ENCODE measurements at regions not wholly inside any gene's neighbourhood (a gene's known extent, or its start where the extent isn't known, plus 50 kb on each side); places are given as distances from the start of the nearest gene placed in this dataset.

DNA sequence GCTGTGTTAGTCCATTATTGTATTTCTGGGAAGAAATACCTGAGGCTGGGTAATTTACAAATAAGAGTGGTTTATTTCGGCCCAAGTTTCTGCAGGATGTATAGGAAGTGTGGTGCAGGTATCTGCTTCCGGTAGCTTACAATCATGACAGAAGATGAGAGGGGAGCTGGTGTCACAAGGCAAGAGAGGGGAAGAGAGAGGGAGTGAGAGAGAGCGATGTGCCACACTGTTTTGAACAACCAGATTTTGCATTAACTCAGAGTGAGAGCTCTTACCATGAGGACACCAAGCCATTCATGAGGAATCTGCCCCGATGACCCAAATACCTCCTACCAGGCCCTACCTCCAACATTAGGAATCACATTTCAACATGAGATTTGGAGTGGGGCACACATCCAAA lies 627.6 kb upstream of the FRG1 start:
- DNase-seq, result no peak

DNA sequence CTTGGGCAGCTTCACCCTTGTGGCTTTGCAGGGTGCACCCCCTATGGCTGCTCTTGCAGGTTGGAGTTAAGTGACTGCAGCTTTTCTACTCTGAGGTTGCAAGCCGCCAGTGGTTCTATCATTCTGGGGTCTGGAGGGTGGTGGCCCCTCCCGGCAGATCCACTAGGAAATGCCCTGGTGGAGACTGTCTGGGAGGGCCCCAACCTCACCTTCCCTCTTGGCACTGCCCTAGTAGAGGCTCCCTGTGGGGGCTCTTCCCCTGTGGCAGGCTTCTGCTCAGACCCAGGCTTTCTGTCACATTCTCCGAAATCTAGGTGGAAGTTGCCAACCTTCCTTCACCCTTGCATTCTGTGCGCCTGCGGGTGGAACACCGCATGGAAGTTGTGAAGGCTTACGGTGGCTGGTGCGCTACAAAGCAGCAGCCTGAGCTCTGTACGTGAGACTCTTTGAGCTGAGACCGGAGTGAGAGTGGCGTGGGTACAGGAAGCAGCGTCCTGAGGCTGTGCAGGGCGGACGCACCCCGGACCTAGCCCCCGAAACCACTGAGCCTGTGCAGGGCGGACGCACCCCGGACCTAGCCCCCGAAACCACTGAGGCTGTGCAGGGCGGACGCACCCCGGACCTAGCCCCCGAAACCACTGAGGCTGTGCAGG lies 626.7 kb upstream of the FRG1 start:
- DNase-seq, result no peak

DNA sequence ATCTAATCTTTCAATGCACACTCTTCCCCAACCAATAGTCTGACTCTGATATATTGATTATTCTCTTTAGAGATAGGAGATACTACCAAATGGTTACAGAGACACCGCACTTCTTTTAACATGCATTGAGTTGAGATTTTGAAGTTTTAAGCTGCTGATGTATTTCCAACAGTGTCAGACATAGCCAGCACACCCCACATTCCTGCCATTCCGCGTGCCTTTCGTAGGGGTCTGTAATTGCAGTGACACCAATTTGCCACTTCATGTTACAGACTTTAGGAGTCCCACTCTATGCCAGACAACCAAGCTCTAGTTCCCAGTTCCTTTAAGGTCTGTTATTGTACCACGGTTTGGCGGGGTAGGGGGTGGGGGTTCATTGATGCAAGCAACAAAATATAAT lies 618.2 kb upstream of the FRG1 start:
- no peak for DNase-seq

DNA sequence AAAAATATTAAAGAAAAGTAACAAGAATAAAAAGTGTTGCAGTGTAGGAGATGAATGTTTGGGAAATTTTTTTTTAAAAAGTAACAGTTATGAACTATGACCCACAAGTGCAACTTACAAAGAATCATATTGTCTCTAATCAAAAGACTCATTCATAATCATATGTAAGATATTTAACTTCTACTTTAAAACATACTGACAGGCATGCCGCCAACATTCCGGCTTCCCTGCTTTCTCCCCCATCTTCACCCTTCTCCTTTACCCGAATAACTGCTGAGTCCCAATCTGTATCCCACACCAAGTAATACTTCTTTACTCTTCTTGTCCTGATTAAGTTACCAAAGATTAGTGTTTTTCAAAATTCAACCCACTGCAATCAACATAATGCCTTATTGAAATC lies 598.8 kb upstream of the FRG1 start:
- DNase-seq, result no peak

DNA sequence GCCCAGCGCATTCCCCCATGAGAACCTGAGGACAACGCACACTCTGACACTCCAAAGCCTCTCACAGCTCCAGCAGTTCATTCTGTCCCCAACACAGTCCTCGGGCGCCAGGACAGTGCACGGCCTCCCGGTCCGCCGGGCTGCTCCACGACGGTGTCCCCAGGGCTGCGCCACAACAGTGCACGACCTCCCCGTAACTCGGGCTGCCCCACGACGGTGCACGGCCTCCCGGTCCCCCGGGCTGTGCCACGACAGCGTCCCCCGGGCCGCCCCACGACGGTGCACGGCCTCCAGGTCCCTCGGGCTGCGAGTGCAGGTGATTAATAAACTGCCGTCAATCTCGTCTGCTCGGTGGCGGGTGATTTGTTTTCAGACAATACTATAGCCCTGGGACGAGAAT lies 585.1 kb upstream of the FRG1 start:
- no peak for DNase-seq

DNA sequence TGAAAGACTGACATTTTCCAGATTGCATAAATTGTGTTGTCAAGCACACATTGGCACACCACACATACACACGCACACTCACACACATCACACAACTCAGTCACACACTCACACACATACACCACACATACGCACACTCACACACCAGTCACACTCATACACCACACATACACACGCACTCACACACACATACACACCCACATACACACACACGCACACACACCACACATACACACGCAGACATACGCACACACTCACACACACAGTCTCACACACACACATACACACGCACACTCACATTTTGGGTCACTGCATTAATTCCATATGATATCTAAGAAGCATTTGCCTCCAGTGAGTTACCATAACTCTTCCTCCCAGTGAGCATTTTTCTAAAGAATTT lies 578.3 kb upstream of the FRG1 start:
- no peak for DNase-seq

DNA sequence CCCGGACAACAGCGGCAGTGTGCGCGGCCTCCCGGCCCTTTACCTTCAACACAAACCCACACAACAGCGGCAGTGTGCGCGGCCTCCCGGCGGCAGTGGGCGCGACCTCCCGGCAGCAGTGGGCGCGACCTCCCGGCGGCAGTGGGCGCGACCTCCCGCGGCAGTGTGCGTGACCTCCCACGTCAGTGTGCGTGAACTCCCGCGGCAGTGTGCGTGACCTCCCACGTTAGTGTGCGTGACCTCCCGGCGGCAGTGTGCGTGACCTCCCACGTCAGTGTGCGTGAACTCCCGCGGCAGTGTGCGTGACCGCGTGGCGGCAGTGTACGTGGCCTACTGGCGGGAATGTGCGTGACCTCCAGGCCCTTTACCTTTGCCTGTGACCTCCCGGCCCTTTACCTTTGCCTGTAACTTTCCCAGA lies 576.6 kb upstream of the FRG1 start:
- DNase-seq, result no peak

DNA sequence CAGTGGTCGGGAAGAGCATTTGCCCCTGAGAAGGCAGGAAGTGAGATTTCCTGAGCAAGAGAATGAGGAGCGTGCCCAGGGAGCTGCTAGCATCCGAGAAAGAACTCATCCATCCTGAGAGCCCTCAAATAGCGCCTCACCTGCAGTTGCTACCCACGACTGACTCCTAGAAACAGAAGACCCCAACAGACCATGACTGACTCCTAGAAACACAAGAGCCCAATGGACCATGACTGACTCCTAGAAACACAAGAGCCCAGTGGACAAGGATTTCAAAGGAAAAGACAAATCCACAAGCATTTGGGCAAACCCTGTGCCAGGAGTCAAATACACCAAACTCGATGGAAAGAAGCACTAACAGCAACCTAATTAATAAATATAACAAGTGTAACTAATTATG lies 575.2 kb upstream of the FRG1 start:
- no peak for DNase-seq

DNA sequence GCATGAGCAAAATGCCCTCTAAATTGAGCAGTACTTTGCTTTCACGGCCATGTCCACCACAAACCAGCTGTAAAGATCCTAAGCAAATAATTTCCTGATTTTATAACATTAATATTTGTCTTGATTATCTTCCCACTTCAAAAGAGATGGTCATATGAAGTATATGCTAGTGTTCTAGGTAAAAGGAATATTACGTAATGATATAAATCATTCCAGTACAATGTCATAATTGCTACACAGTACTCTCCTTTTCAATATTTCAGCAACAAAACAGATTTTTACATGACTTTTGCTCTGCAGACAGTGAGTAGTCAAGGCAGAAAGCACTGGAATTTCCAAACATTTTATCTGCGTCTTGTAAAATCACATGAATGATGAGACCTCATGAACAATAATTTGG lies 572.8 kb upstream of the FRG1 start:
- no peak for DNase-seq

DNA sequence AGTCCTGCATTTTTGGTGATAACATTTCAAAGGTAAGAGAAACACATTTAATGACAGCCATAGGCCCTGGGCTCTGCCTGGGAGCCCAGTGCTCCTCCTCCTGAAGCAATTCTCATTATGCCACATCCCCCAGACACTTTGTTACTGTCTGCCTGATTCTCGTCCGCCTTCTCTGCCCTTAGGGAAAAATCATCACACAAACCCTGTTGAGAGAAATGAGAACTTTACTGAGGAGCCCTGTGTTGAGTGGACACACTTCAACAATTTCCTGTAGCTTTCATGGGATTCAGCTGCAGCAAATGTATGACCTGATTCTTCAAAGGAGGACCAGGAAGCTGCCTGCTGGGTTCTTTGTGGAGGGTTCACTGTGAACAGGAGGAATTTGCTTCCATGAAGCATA lies 566.5 kb upstream of the FRG1 start:
- no peak for DNase-seq

DNA sequence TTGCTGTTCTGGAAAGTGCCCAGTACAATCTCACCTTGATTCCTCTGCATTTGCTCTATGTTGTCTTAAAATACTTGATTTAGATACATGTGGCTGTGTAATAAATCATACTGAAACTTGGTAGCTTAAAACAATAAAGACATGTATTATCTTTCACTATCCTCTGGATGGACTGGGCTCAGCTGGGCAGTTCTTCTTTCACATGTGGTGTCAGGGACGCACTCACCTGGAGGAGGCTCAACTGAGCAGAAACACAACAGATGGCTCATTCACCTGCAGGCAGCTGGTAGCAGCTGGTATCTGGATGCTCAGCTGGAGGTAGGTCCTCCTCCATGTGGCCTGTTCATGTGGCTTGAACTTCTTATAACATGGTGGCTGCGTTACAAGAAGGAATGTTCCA lies 563.8 kb upstream of the FRG1 start:
- DNase-seq, result no peak

DNA sequence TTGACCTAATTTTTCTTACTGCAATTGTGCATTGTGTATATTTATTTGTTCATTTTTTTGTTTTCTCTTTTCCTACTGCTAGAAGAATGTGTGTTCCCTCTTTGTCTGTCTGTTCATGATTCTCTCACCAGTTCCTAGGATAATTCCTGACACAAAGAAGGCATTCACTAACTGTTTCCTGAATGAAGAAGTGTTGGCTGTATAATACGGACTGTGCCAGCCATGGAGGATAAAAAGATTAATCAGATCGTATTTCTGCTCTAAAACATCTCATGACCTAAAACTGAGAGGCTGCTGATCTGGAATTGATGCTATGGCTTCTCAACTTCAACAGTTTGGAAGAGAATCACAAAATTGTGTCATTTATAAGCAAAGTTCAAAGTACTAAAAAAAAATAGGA lies 563.1 kb upstream of the FRG1 start:
- DNase-seq, result no peak

DNA sequence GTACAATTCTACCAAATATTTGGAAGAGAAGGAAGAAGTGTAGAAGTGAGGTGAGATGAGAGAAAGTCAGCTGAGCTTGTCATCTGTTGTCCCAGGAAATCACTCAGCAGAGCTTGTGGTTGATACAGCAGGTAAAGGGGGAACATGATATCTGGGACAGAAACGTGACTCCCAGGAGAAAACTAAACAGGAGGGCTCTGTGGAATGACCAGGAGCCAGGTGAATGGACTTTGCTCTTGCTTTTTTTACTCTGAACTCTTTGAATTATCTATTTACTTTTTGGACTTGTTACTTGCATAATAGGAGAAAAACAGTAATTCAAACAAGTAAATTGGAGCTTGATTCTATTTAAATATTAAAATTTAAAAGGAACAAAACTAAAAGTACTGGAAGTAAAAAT lies 555.6 kb upstream of the FRG1 start:
- no peak for DNase-seq

DNA sequence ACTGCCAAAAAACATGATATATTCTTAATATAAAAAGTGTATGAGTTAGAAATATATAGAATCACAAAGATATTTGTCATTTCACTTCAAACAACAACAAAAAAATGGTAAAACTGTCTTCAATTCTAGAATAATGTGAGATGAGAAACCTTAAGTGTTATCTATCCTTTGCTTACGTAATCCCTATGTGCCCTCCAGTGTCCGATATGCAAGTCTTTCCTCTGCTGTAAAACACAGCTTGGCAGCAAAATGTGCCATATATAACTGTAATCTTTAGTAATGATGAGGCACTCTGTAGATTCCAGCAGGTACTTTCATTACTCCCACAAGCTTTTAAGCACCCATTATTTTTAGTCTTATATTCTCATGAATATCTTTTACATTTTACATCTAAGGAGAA lies 555.1 kb upstream of the FRG1 start:
- no peak for DNase-seq

DNA sequence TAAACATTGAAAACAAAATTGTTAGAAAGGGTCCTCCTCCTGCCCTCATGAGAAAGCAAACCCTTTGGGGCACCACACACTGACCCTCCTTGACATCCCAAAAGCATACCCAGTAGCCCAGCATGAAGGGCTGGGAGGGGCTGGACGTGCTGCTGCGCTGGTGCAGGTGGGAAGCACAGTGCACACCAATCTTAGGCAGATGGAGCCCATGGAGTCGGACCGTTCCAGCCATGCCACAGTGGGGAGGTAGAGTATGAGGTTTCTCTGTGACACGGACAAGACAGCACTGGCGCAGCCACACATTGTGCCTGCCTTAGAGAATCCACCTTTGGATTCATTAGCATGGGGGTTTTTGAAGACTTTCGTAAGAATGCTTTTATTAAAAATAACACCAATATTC lies 544.2 kb upstream of the FRG1 start:
- DNase-seq, result no peak

DNA sequence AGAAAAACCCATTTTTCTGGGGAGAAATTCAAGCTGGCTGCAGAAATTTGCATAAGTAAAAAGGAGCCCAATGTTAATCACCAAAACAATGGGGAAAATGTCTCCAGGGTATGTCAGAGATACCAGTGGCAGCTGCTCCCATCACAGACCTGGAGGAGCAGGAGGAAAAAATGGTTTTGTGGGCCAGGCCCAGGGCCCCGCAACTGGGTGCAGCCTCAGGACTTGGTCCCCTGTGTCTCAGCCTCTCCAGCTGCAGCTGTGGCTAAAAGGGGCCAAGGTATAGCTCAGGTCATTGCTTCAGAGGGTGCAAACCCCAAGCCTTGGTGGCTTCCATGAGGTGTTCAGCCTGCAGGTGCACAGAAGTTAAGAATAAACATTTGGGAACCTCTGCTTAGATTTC lies 536.4 kb upstream of the FRG1 start:
- no peak for DNase-seq

DNA sequence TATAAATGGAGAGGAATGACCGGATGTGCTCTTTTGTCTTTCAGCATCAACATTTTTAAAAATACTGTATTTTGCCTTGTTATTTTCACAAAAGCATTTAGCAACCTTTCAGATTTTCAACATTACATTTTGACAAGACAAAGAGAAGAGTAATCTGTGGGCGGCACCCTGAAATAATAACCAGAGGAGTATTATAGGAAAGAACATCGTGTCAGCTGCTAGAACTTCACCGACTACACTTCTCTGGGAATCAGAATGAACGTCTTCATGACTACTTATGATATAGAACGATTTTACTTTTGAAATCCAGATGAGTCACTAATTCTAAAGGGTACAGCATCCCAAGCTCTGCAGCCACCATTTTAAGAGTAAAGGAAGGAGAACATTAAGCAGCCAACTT lies 531.5 kb upstream of the FRG1 start:
- DNase-seq, result no peak

DNA sequence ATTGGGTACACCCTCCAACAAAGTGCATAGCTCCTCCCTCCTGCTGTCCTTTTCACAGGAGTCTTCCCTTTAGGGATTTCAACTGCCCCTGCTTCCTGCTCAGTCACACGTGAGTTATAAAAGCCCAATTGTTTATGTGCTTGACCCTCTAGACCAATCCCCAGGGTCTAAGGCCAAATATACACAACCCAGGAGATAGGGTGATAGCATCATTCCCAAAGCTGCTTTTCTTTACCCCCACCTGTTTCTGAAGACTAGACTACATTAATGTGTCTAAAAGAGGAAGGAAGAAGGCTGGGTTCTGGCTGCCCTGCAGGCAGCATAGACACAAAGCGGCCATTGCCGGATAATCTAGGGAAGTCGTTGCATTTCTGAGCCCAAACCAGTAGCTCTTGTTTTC lies 526.7 kb upstream of the FRG1 start:
- DNase-seq, result no peak

DNA sequence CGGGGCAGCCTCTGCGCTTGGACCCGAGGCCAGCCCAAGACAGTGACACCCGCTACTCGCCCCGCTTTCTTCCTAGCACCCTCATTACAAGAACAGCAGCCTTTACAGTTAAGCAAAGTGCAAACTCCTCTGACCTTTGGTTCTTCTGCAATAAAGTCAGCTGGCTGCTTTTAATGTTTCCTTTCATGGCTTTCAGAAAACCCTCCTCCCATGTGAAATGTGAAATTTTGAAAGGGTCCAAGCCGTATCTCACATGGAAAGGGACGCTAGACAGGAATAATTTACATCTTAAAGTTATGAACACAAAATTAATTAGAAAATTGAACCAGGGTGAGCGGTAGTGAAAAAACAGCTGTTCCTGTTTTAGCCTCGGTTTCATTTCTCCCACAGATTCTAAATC lies 520.1 kb upstream of the FRG1 start:
- DNase-seq, result no peak

DNA sequence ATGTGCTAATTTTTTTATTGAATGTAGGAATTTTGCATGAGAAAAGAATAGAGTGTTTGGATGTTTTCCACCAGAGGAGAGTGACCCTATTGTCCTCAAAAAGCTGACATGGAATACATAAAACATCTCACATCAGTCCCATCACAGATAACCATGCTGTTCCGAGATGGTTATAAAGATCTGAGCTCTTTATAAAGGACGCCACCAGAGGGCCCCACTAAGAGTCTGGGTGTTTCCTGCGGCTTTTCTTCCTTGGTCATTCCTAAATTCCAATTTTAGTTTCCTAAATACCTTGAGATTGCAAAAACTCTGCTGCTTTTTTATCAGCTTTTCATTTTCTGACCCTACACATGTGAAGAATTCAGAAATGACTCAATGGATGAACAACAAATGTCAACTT lies 504.5 kb upstream of the FRG1 start:
- DNase-seq, result no peak

DNA sequence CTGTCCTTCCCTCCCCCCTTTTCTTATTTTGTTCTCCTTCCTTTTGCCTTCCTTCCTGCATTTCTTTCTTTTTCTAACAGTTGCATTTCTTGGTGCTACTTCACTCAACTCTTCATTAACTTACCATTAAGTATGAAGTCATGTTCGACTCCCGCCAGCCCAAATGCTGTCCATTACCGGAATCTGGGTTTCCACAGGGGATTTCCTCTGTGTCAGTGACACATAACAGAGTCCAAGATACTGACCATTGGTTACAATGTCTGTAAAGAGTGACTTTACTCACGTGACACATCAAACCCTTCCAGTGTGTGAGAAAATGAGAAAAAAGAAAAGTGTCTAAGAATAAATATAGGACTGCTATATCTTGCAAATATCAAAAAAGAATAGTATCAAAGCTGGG lies 500.0 kb upstream of the FRG1 start:
- DNase-seq, result no peak

DNA sequence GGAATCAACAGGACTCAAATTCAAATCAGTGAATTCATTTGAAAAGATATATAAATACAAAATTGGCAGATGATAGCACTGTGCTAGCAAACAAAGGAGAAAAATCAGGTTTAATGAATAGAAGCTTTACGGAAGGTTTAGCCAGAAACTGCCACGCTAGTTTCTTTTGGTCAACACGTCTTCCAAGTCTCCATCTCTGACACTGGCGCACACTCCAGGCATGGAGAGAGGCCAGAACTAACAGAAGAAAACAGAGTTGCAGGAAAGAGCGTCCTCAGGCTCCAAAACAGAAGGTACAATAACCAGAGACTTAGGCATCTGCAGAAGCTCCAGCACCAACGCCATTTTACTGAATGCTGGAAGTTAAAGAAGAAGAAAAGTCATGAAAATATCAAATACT lies 497.3 kb upstream of the FRG1 start:
- DNase-seq, result no peak

DNA sequence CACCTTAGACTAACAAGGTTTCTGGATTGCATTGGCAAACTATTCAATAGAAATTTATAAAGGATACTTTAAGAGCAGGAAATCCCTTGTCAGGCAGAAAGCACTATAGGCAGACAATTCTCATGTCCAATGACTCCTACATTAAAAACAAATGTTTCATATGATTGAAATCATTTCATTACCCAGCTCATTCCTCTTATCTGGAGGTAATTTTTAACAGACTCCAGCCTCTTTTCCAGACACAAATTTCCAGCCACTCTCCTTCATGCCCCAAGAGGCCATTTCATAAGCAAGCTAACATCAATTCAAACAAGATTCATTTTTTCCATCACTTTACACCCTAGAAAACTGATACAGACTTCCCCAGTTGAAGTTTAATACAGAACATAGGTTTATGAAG lies 495.1 kb upstream of the FRG1 start:
- no peak for DNase-seq

DNA sequence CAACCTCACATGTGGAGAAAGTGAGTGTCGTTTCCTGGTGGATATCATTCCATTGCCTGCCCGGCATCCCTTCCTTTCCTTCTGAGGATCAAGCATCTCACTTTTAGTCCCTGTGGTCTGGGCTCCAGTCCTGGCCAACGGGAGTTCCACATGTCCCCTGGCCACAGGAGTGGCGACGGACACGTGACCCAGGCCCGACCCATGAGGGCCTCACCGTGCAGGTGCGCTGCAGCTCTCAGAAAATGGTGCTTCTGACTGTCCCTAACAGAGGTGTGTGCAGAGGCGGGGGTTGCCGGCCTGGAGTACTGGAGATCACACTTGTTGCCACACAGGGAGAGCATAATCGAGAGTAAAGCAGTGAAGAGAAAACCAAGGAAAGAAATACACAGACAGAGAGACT lies 476.9 kb upstream of the FRG1 start:
- no peak for DNase-seq

DNA sequence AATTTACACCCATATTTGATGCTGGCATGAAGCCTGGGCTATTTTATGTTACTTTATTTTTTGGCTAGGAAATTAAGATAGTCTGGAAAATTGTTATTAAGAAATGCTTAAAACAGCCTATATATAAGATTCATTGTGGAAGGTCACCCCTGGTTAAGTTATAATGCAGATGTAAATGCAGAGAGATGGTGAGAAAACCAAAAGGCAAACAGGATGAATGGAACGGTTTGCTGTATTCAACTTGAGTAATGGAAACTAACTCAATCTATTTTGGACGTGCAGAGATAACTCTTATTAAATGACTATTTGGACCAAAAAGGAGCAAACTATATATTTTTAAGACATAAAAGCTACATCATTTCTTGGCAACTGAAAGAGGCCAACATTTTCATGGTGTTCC lies 446.3 kb upstream of the FRG1 start:
- DNase-seq, result no peak

DNA sequence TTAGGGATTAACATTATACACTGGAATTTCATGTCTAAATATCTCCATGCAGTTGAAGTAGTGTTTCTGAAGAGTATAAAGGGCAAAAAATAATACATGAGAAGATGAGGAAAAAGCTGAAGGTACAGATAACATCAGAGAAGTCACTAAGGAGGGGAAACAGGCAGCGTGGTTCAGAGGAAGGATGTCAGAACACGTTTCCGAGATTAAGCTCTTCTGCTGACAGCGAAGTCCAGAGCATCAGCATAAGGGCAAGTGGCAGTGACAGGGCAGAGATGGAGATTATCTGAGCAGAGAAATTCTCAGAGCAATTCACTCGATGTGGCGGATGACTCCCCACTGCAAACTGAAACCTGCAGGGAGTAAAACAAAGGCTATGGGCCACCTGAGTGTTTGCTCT lies 443.2 kb upstream of the FRG1 start:
- no peak for DNase-seq

Measured in NCI-H510A treated with DMSO at 0.1 percent for 48 hours (cell line).